Stimulated activated CD4-positive, alpha-beta T cell treated with anti-CD3 and anti-CD28 coated beads, Interleukin-4, amount 100 ng/mL, for 48 hours (primary cell): ENCODE measurements at regions not wholly inside any gene's neighbourhood (a gene's known extent, or its start where the extent isn't known, plus 50 kb on each side); places are given as distances from the start of the nearest gene placed in this dataset.

Source experiments
- DNase-seq, 2 donors: peaks; one replicate each; pipeline ENCODE4 v3.0.0-alpha.2; 2020; ENCODE audit warnings: low read depth in 2 of 2

- no peak for DNase-seq
Observed at GRCh38 chr2:117071556-117072102, 742.9 kb upstream of the DDX18 start.

DNA sequence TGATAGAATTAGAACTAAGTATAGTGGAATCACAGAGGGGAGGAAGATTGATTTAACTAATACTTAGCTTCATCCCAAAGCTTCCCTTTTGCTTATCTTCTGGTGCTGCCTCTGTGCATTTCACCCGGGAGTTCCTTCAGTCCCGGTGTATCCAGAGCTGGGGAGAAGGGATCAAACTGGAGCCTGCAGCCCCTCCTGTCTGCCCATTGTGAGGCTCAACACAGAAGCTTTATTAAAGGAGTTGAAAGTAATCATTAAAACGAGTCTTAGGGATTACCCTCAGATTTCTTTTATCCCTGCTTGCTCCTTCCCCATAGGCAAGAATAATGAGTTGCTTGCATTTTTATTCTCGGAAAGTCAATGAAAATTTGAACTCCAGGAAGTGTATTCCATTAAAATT, 739.7 kb upstream of the DDX18 start:
- no peak for DNase-seq

DNA sequence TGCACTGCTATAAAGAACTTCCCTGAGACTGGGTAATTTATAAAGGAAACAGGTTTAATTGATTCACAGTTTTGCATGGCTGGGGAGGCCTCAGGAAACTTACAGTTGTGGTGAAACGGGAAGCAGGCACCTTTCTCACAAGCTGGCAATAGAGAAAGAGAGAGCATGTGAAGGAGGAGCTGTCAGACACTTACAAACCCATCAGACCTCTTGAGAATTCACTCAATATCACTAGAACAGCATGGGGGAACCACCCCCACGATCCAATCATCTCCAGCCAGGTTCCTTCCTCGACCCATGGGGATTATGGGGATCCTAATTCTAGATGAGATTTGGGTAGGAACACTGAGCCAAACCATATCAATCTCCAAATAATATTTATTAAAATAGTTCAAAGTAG, 729.2 kb upstream of the DDX18 start:
- no peak for DNase-seq

GRCh38 chr2:117085737-117086136, 728.8 kb upstream of the DDX18 start:
- DNase-seq: no peak

DNA sequence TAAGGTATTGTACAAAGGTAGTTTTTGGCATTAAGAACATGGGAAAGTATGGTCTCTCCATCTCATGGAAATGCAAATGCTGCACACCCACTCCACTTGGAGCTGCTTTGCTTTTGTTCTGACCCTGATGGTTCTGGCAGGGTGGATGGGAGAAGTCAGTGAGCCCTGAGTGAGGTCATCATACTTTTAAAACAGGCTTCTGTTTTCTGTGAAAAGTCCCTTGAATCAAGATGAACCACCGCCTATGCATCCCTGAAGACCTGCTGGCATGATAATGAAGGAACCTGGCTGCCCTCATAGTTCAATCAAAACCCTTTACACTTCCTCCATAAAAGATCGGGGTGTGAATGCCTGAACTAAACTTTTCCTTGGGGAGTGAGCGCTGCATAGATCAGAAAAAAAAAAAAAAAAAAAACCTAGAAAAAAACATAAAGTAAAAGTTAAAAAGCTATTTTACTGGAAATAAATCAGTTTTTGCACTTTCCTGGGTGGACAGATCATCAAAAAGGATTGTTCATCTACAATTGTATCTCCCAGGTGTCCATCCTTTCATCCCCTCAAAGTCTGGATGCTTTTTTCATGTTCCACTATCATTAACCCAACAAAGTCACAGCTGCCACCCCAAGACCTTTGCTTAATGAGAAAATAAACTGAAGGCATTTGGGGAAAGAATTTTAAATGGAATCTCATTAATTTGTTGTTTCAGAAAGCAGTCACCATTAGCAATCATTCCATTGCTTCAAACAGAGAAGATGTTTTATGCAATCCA, 728.1 kb upstream of the DDX18 start:
- DNase-seq: no peak

GRCh38 chr2:117086943-117087250, 727.6 kb upstream of the DDX18 start:
- no peak for DNase-seq

DNA sequence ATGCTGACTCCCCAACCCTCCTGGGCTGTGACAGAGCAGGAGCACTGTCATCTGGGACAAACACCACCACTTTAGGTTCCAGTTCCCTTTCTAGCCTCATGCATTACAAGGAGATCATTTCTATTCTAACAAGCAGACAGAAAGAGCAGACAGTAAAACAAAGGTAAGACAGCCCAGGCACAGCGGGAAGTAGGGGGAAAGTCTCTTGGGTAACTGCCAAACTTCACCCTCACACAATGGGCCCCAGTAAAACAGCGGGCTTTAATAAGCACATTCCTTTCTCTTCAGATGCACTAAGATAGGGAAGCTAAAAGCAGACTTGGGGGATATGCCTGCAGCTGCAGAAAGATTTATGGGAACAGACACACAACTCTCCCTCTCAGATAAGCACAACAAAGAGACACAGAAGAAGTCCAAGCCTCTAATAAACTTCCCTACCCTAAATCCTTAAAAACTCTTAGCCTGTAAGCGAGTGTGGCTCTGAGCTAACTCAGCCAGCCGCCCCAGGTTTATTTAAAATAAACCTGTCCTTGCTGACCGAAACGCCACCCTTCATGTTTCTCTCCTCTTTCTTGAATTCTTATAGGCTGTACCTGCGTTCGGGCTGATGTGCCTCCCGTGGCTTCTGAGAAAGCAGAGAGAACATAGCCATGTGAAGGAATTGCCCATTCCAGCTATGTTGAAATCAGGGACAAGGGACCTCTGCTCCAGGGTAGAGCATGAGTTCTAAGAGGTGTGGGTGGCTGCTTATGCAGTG, 726.8 kb upstream of the DDX18 start:
- DNase-seq: no peak

DNA sequence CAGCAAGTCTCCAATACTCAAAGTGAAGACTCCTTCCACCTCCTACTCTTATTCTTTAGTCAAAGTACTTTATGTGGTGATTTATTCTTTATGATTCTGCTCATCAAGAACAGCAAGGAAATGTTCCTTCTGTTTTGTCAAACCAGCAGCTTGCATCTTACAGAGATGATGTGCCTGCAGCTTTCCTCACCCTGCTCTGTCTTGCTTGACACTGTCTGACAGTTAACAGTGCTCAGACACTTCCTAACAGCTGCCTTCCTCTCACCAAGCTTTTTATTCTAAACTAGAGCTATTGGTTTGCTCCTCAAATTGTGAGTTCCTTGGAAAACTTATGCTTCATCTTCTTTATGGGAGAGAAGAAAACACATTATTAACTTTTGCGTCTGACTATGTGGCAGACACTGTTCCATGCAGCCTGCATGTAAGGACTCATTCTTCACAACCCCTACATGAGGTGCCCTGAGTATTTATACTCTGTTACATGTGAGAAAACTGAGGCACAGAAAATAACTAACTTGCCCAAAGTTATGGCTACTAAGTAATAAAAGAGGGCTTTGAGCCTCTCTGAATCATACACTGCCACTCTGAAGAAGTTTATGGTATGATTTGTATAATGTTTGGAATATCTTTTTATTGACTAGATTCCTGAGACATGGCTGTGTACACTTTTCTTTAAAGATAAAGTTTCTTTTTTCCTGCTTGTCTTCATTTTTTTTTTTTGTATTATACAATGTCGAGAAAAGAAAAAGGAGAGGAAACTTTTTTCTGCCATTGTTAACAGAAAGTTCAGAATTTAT, 723.3 kb upstream of the DDX18 start:
- no peak for DNase-seq

DNA sequence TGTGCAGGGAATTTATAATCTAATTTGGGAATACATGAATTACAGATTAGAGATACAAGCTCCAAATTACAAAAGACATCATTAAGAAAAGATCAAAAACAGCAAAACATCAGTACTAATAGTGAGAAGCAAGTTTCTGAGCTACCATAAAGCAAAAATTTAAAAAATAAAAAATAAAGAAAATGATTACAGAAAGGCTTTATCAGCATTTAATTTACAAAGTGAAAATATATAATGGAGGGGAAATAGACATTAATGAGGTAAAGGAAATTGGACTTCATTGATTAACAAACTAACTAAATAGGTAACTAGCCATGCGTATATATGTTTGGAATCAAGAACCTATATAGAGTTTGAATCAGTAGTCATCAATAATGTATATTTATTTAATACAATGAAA, 712.9 kb upstream of the DDX18 start:
- DNase-seq: no peak

- no peak for DNase-seq
Observed at GRCh38 chr2:117108741-117109267, 705.7 kb upstream of the DDX18 start.

DNA sequence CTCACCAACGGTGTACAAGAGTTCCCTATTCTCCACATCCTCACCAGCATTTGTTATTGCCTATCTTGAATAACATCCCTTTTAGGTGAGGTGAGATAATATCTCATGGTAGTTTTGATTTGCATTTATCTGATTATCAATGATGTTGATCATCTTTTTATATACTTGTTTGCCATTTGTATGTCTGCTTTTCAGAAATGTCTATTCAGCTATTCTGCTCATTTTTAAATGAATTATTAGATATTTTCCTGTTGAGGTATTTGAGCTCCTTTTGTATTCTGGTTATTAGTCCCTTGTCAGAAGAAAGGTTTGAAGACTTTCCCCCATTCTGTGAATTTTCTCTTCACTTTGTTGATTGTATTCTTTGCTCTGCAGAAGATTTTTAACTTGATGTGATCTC, 695.5 kb upstream of the DDX18 start:
- DNase-seq: no peak

- no peak for DNase-seq
Observed at GRCh38 chr2:117123362-117123761, 691.1 kb upstream of the DDX18 start.

- DNase-seq: no peak
Observed at GRCh38 chr2:117126656-117127055, 687.8 kb upstream of the DDX18 start.

DNA sequence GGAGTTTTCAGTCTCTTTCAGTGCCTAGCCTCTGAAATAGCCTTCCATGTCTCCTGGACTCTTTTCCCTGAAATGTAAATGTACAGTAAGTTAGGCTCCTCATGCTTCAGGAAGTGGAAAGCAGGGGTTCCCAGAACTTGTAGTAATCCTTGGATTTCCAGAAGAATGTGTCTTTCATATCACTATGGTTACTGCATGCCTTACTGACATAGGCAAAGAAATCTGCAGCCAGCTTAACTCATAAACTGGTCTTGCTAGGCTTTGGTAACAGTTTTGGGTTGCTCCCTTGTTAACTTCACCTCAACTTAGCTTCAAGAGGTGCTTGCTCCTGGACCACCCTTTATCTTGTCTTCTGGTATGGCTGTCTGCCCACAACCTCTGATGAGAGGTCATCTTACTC, 686.8 kb upstream of the DDX18 start:
- DNase-seq: no peak

DNA sequence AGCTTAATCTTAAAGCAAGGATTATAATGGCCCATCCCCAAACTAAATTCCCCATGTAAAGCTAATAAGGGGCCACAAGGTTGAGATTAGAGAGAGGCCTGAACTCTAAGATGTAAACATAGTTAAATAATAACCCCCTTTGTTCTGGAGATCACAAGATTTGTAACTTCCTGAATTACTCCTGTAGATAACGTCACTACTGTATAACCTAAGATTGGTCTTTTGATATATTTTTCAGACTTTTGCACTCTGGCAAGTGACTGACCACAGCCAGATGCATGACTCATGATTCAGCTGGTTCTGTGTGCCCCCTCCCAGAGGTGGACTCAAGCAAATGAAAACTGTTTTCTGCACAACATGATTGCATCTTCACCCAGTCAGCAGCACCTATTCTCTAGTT, 686.0 kb upstream of the DDX18 start:
- no peak for DNase-seq

DNA sequence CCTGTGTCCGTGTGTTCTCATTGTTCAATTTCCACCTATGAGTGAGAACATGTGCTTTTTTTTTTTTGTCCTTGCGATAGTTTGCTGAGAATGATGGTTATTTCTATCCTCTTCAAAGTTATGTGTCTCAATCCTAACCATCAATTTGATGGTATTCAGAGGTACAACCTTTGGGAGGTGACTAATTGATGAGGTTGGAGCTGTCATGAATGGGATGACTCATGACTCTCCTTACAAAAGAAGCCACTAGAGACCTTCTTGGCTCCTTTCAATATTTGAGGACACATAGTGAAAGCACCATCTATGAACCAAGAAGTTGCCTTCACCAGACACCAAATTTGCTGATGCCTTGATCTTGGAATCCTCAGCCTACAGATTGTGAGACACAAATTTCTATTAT, 677.1 kb upstream of the DDX18 start:
- no peak for DNase-seq

GRCh38 chr2:117169036-117169765, 645.3 kb upstream of the DDX18 start:
- no peak for DNase-seq

DNA sequence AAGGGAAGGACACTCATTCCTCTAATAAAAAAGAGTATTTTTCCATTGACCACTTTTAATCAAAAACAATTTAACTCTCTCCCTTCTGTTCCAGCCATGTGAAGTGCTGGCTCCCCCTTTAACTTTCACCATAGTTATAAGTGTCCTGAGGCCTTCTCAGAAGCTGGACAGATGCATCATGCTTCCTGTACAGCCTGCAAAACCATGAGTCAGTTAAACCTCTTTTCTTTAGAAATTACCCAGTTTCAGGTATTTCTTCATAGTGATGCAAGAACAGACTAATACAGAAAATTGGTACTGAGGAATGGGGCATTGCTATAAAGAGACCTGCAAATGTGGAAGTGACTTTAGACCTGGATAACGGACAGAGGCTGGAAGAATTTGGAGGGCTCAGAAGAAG, 643.6 kb upstream of the DDX18 start:
- DNase-seq: no peak

GRCh38 chr2:117179405-117179804, 635.1 kb upstream of the DDX18 start:
- DNase-seq: no peak

DNA sequence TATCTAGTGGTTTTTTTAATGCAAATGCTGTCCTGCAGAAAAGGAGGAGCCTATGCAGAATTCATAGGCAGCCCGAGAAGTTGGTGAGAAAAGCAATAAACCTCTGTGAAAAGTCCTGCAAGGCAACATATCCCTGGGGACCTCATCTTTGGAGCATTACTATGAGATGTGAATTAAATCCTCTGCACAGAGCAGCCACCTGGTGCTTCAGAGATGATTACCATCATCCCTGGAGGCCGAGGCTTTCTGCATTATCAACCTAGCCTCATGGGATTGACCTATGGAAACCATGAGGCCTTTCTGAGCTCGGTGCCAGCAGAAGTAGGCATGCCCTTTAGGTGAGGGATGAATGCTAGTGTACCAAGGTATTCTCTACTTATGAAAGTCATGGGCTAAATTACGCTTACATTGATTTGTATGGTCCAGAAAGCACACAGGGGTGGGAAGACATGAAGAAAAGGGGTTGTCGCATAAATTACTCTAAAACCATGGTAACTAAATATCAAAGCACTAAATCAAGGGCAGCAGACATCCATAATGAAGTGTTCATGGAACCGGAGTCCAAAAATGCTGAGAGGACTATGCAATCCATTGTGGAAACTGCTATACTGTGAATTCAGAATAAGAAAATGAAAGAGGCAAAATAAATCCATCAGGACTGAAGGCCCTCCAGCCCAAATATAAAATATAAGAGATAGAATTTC, 623.5 kb upstream of the DDX18 start:
- no peak for DNase-seq

GRCh38 chr2:117195381-117195780, 619.1 kb upstream of the DDX18 start:
- no peak for DNase-seq
